Vagina (tissue), 2 donors: ENCODE measurements at regions not wholly inside any gene's neighbourhood (a gene's known extent, or its start where the extent isn't known, plus 50 kb on each side); places are given as distances from the start of the nearest gene placed in this dataset.

Experiments used
- DNase-seq, 2 donors: peaks; one replicate each; pipeline ENCODE4 v3.0.0-alpha.2; 2017; ENCODE audit errors: extremely low spot score in 2 of 2
- H3K27ac ChIP-seq: fragments of 200-600 bp; sonication (generic); one replicate; pipeline ENCODE4 v1.5.1; 2019
- H3K27me3 ChIP-seq: fragments of 200-600 bp; sonication (generic); one replicate; pipeline ENCODE4 v1.5.1; 2019
- H3K36me3 ChIP-seq, 2 donors: fragments of 200-600 bp; sonication (generic); one replicate each; pipeline ENCODE4 v1.5.1; 2017 to 2019
- H3K4me1 ChIP-seq: fragments of 200-600 bp; sonication (generic); one replicate; pipeline ENCODE4 v1.5.1; 2019
- H3K4me3 ChIP-seq, 2 donors: fragments of 200-600 bp; sonication (generic); 1 replicate in 1 of 2; 2 replicates in 1 of 2; pipeline ENCODE4 v1.5.1; 2016 to 2019
- H3K9me3 ChIP-seq: fragments of 200-600 bp; sonication (generic); one replicate; pipeline ENCODE4 v1.5.1; 2019
- CTCF ChIP-seq, 3 experiments: fragments of 450-650 bp in 2 of 3; fragments of 200-600 bp in 1 of 3; sonication (generic) in 1 of 3; IDR thresholded peaks; one replicate each; pipeline ENCODE4 v1.5.1; 2017 to 2019; ENCODE audit warnings: antibody characterized with exemption in 3 of 3, mild to moderate bottlenecking in 2 of 3, moderate library complexity in 2 of 3
- POLR2A ChIP-seq, 2 donors: fragments of 450-650 bp; IDR thresholded peaks; one replicate each; pipeline ENCODE4 v1.6.1; 2017; ENCODE audit warnings: antibody characterized with exemption in 2 of 2, mild to moderate bottlenecking in 2 of 2, moderate library complexity in 2 of 2
- POLR2AphosphoS5 ChIP-seq, 2 donors: sonication (generic); formaldehyde crosslinking; IDR thresholded peaks; one replicate each; pipeline ENCODE4 v1.9.0; 2017; ENCODE audit warnings: antibody characterized with exemption in 2 of 2, mild to moderate bottlenecking in 2 of 2, low read depth in 1 of 2; ENCODE audit not compliant: insufficient read depth in 1 of 2
- intact Hi-C: fragments of 100-400 bp; cut with DNase I; formaldehyde crosslinking; loops from one replicate; pipeline ENCODE4 v1.15.1; 2023

GRCh38 chr2:42979870-42980763 is 187.7 kb upstream of the HAAO start:
- H3K27me3 ChIP-seq = no peaks in the 10 kb centered on the region
- peaks cover 6% of the 10 kb centered on the region for H3K4me1 ChIP-seq
- TF ChIP-seq CTCF (IDR thresholded peaks at IDR 0.05) (no peak), POLR2A (IDR thresholded peaks at IDR 0.05) (no peak), POLR2AphosphoS5 (IDR thresholded peaks at IDR 0.05; ENCODE audit: insufficient read depth in 1 of 2, low read depth in 1 of 2) (no peak)
- no peaks in the 10 kb centered on the region for H3K9me3 ChIP-seq
- H3K36me3 ChIP-seq = no peaks in the 10 kb centered on the region
- no peak overlapping the region for H3K27ac ChIP-seq
- intact Hi-C loops = loop anchor here (5.0 kb wide), 1 partner anchor 42 kb away; no protein-coding TSS in a partner anchor
- H3K4me3 ChIP-seq = no peak overlapping the region
- DNase-seq = no peak

GRCh38 chr2:42979416-42979869 is 187.1 kb upstream of the HAAO start:
- H3K4me1 ChIP-seq = peaks cover 13% of the 10 kb centered on the region
- no peaks in the 10 kb centered on the region for H3K36me3 ChIP-seq
- H3K27me3 ChIP-seq = no peaks in the 10 kb centered on the region
- intact Hi-C loops = loop anchor here (5.0 kb wide), 1 partner anchor 43 kb away; no protein-coding TSS in a partner anchor
- no peak overlapping the region for H3K4me3 ChIP-seq
- no peaks in the 10 kb centered on the region for H3K9me3 ChIP-seq
- no peak for DNase-seq
- TF ChIP-seq POLR2AphosphoS5 (IDR thresholded peaks at IDR 0.05; ENCODE audit: insufficient read depth in 1 of 2, low read depth in 1 of 2) = no peak
- TF ChIP-seq CTCF (IDR thresholded peaks at IDR 0.05) = no peak
- TF ChIP-seq POLR2A (IDR thresholded peaks at IDR 0.05) = no peak
- no peak overlapping the region for H3K27ac ChIP-seq

DNA sequence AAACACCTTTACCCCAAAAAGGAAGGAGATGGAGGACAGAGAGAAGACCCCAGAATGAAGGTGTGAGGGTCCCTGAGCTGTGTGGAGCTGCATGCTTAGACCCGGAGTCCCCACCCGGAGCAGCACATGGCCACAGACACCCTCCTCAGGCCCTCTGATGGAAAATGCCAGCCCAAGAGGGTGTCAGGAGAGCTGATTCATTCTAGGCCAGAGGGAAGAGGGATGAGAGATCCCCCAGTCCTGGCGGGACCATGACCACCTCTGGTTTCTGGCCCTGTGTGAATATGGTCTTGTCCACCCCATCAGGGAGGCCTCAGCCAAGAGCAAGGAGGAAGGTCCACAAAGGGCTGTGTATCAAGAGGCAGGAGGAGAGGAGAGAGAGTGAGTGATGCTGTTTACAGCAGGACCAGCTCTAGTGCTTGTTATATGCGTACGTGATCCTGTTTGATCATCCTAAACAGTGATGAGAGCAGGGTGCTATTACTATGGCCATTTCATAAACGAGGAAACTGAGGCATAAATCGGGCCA is 186.6 kb upstream of the HAAO start:
- no peak overlapping the region for H3K4me3 ChIP-seq
- DNase-seq = no peak
- TF ChIP-seq CTCF (IDR thresholded peaks at IDR 0.05) (no peak), POLR2A (IDR thresholded peaks at IDR 0.05) (no peak)
- no peak overlapping the region for H3K27ac ChIP-seq
- no peaks in the 10 kb centered on the region for H3K9me3 ChIP-seq
- H3K4me1 ChIP-seq = peaks cover 16% of the 10 kb centered on the region
- no peaks in the 10 kb centered on the region for H3K36me3 ChIP-seq
- H3K27me3 ChIP-seq = no peaks in the 10 kb centered on the region
- intact Hi-C loops = loop anchor here (5.0 kb wide), 1 partner anchor 43 kb away; no protein-coding TSS in a partner anchor

- Histone ChIP-seq H3K4me1 (peaks cover 20% of the 10 kb centered on the region), H3K9me3 (no peaks in the 10 kb centered on the region), H3K27ac (no peak overlapping the region), H3K4me3 (no peak overlapping the region), H3K36me3 (no peaks in the 10 kb centered on the region), H3K27me3 (no peaks in the 10 kb centered on the region)
- intact Hi-C loops = loop anchor here (5.0 kb wide), 1 partner anchor 44 kb away; no protein-coding TSS in a partner anchor
- no peak for TF ChIP-seq POLR2AphosphoS5 (IDR thresholded peaks at IDR 0.05; ENCODE audit: insufficient read depth in 1 of 2, low read depth in 1 of 2)
- TF ChIP-seq POLR2A (IDR thresholded peaks at IDR 0.05) = no peak
- no peak for TF ChIP-seq CTCF (IDR thresholded peaks at IDR 0.05)
- no peak for DNase-seq
Observed at GRCh38 chr2:42978175-42978886, 185.9 kb upstream of the HAAO start.
